IMR-90 (cell line): ENCODE measurements at regions not wholly inside any gene's neighbourhood (a gene's known extent, or its start where the extent isn't known, plus 50 kb on each side); places are given as distances from the start of the nearest gene placed in this dataset.
A peak's percentile ranks its signal among the peaks of the same experiment; 100 is the strongest.

ENCODE experiments used
- ATAC-seq: fragments of 200-7000 bp; cut with Tn5 transposase; 2 replicates; pipeline ENCODE4 v1.9.1; 2020; ENCODE audit warnings: low read depth, mild to moderate bottlenecking, moderate library complexity
- BruUV-seq: library from RNA; stranded (reverse); fragments of 400-500 nt; replicated peaks from 2 replicates; lab custom pipeline; 2021; lab: Mats Ljungman, UMichigan
- CTCF ChIA-PET: fragments of 300-600 bp; formaldehyde crosslinking; extraction: SDS; loops from one replicate; lab custom pipeline; 2021; ENCODE audit warnings: antibody characterized with exemption; lab: Yijun Ruan, JAX
- POLR2A ChIA-PET: fragments of 300-600 bp; sonication (Branson Sonifier 250); formaldehyde crosslinking; loops from one replicate; lab custom pipeline; 2022; ENCODE audit warnings: antibody characterized with exemption; ENCODE audit not compliant: unreplicated experiment; lab: Charles Lee
- DNase-seq: peaks from one replicate; pipeline ENCODE4 v3.0.0; 2013
- H2AFZ ChIP-seq: replicated peaks from 2 replicates; pipeline ENCODE3; 2013; ENCODE audit warnings: low read length, mild to moderate bottlenecking; ENCODE audit not compliant: poor library complexity
- H2AK5ac ChIP-seq: 2 replicates; pipeline ENCODE4 v1.6.1; 2013; ENCODE audit warnings: low read depth, low read length, inconsistent platforms
- H2AK9ac ChIP-seq: replicated peaks from 2 replicates; pipeline ENCODE3; 2013; ENCODE audit warnings: mild to moderate bottlenecking, low read depth, low read length, moderate library complexity; ENCODE audit not compliant: poor library complexity
- H2BK120ac ChIP-seq: 2 replicates; pipeline ENCODE4 v1.6.1; 2013; ENCODE audit warnings: low read depth, low read length, inconsistent platforms
- H2BK15ac ChIP-seq: 3 replicates; pipeline ENCODE4 v1.6.1; 2013; ENCODE audit warnings: low read depth, low read length, inconsistent platforms
- H2BK20ac ChIP-seq: 2 replicates; pipeline ENCODE4 v1.6.1; 2013; ENCODE audit warnings: low read depth, mild to moderate bottlenecking, inconsistent platforms, low read length, moderate library complexity
- H2BK5ac ChIP-seq: 2 replicates; pipeline ENCODE4 v1.6.1; 2013; ENCODE audit warnings: mild to moderate bottlenecking, low read depth, low read length, inconsistent platforms; ENCODE audit not compliant: poor library complexity, severe bottlenecking
- H3K14ac ChIP-seq: replicated peaks from 2 replicates; pipeline ENCODE4 v1.6.1; 2013; ENCODE audit warnings: low read depth, low read length, inconsistent platforms
- H3K18ac ChIP-seq: 2 replicates; pipeline ENCODE4 v1.6.1; 2013; ENCODE audit warnings: low read depth, low read length, control low read depth
- H3K23ac ChIP-seq: 2 replicates; pipeline ENCODE4 v1.6.1; 2013; ENCODE audit warnings: low read depth, low read length, inconsistent platforms
- H3K27ac ChIP-seq: 2 replicates; pipeline ENCODE4 v1.5.1; 2013; ENCODE audit warnings: mild to moderate bottlenecking, control low read depth, low read length; ENCODE audit not compliant: insufficient read depth
- H3K27me3 ChIP-seq: 2 replicates; pipeline ENCODE4 v1.6.1; 2013; ENCODE audit warnings: low read length; ENCODE audit not compliant: control insufficient read depth, insufficient read depth
- H3K36me3 ChIP-seq: 2 replicates; pipeline ENCODE4 v1.6.1; 2013; ENCODE audit warnings: low read length, mixed read lengths; ENCODE audit not compliant: control insufficient read depth, insufficient read depth
- H3K4ac ChIP-seq: 2 replicates; pipeline ENCODE4 v1.6.1; 2013; ENCODE audit warnings: low read depth, low read length, inconsistent platforms
- H3K4me1 ChIP-seq: 2 replicates; pipeline ENCODE4 v1.6.1; 2013; ENCODE audit warnings: low read length, mixed read lengths; ENCODE audit not compliant: control insufficient read depth, insufficient read depth
- H3K4me2 ChIP-seq: 2 replicates; pipeline ENCODE4 v1.6.1; 2013; ENCODE audit warnings: low read depth, mild to moderate bottlenecking, control low read depth, low read length, moderate library complexity
- H3K4me3 ChIP-seq: 2 replicates; pipeline ENCODE4 v1.5.1; 2013; ENCODE audit warnings: low read depth, mild to moderate bottlenecking, control low read depth, low read length, moderate library complexity; ENCODE audit not compliant: insufficient read depth
- H3K56ac ChIP-seq: 2 replicates; pipeline ENCODE4 v1.6.1; 2013; ENCODE audit warnings: low read length, inconsistent platforms; ENCODE audit not compliant: insufficient read depth; ENCODE audit errors: extremely low read depth
- H3K79me1 ChIP-seq, 2 experiments: 2 replicates each; pipeline ENCODE4 v1.6.1; 2013; ENCODE audit warnings: low read length in 2 of 2, inconsistent platforms in 1 of 2, low read depth in 1 of 2
- H3K9ac ChIP-seq: 2 replicates; pipeline ENCODE4 v1.6.1; 2013; ENCODE audit warnings: low read depth, low read length, control low read depth
- H3K9me1 ChIP-seq: 2 replicates; pipeline ENCODE4 v1.6.1; 2013; ENCODE audit warnings: low read length, inconsistent platforms; ENCODE audit not compliant: insufficient read depth
- H3K9me3 ChIP-seq: 2 replicates; pipeline ENCODE4 v1.6.1; 2013; ENCODE audit warnings: low read length; ENCODE audit not compliant: control insufficient read depth, insufficient read depth
- H4K20me1 ChIP-seq: 2 replicates; pipeline ENCODE4 v1.6.1; 2013; ENCODE audit warnings: low read length, inconsistent platforms; ENCODE audit not compliant: insufficient read depth
- H4K5ac ChIP-seq: 2 replicates; pipeline ENCODE4 v1.6.1; 2013; ENCODE audit warnings: mild to moderate bottlenecking, low read depth, low read length, control low read depth
- H4K8ac ChIP-seq, 2 experiments: 2 replicates each; pipeline ENCODE4 v1.6.1; 2013; ENCODE audit warnings: low read depth in 2 of 2, low read length in 2 of 2, control low read depth in 1 of 2, inconsistent platforms in 1 of 2
- H4K91ac ChIP-seq: 2 replicates; pipeline ENCODE4 v1.6.1; 2013; ENCODE audit warnings: low read depth, low read length, inconsistent platforms; ENCODE audit not compliant: insufficient read depth
- BHLHE40 ChIP-seq: fragments of 150-350 bp; IDR thresholded peaks from 2 replicates; pipeline ENCODE4 v1.6.1; 2016; ENCODE audit warnings: mild to moderate bottlenecking, low read depth, low read length
- CEBPB ChIP-seq: IDR thresholded peaks from 2 replicates; pipeline ENCODE4 v1.6.1; 2012; ENCODE audit warnings: low read depth, low read length, improper control_type of control experiment
- CHD1 ChIP-seq: IDR thresholded peaks from 2 replicates; pipeline ENCODE4 v1.6.1; 2012; ENCODE audit warnings: low read depth, low read length, improper control_type of control experiment
- FOS ChIP-seq: fragments of 150-350 bp; IDR thresholded peaks from 2 replicates; pipeline ENCODE4 v1.6.1; 2016; ENCODE audit warnings: low read depth, low read length
- MAFK ChIP-seq: IDR thresholded peaks from 2 replicates; pipeline ENCODE4 v1.6.1; 2012; ENCODE audit warnings: low read depth, low read length, improper control_type of control experiment
- MAZ ChIP-seq: IDR thresholded peaks from 2 replicates; pipeline ENCODE4 v1.6.1; 2012; ENCODE audit warnings: low read depth, mild to moderate bottlenecking, low read length, improper control_type of control experiment, moderate library complexity, borderline replicate concordance
- NFE2L2 ChIP-seq: fragments of 150-350 bp; IDR thresholded peaks from 2 replicates; pipeline ENCODE4 v1.6.1; 2016; ENCODE audit warnings: low read depth, mild to moderate bottlenecking, low read length
- RFX5 ChIP-seq: IDR thresholded peaks from 2 replicates; pipeline ENCODE4 v1.8.0; 2012; ENCODE audit warnings: low read depth, mild to moderate bottlenecking, low read length, moderate library complexity
- WGBS, 2 experiments: methylation state at CpG; one replicate each; pipeline versions ENCODE4 v1.1.5 to v1.1.7; 2013; ENCODE audit warnings: missing lambda C conversion rate in 2 of 2; ENCODE audit not compliant: insufficient read length in 1 of 2; ENCODE audit errors: extremely low coverage in 2 of 2; 5-methylcytosine and 5-hydroxymethylcytosine counted together
- dilution Hi-C: fragments of 300-500 bp; cut with HindIII; formaldehyde crosslinking; loops from one replicate; pipeline ENCODE4 v1.14.3; 2018; ENCODE audit warnings: low sequenced_read_pairs; ENCODE audit not compliant: unreplicated experiment
- in situ Hi-C: fragments of 300-500 bp; cut with MboI; formaldehyde crosslinking; loops from 3 replicates; pipeline ENCODE4 v1.14.3; 2019; ENCODE audit warnings: low sequenced_read_pairs, inconsistent platforms, mixed read lengths
- intact Hi-C: fragments of 100-400 bp; cut with micrococcal nuclease; formaldehyde crosslinking; loops from 2 replicates; pipeline ENCODE4 v1.10.0; 2022
- TF ChIP-seq, protein P1 (sequence below): fragments of 150-350 bp; IDR thresholded peaks from 2 replicates; pipeline ENCODE4 v1.6.1; 2016; ENCODE audit warnings: low read depth, mild to moderate bottlenecking, low read length, moderate library complexity, borderline replicate concordance

DNA sequence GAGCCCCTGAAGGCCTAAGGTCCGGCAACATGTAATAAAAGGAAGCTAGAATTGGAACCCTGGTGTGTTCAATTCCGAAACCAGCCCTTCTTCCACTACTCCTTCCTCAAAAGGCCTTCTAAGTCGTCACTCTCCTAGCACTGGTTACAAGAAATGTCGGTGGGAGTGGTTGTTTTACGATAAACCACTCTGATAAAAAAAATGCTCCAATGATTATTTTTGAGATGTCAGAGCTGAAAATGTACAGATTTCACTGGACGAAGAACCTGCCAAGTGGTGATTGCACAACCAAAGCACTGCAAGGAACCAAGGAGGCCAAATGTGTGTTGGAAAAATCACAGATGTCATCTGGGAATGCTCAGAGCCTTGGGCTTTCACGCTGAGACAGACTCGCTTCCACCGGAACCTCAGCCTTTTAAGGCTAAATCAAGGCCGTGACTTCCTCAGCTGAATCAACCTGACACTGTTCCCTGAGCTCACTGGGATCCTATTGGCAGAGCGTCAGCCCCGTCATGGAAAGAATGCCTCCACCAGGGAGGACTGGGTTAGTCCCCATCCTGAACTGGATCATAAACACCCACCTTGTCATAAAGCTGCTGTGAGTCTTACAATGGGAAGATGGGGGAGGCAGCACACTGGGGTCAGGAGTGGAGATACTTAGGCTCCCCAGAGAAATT lies 108.1 kb upstream of the THBS1 start:
- peak overlapping the region; percentile 9 to 74 for H4K8ac ChIP-seq
- H3K23ac ChIP-seq, result peak overlapping the region; percentile 66; the same call in 1 of the 2 replicates
- H4K91ac ChIP-seq, result peak overlapping the region; percentile 22
- H2BK20ac ChIP-seq, result peak overlapping the region; percentile 54
- TF ChIP-seq RFX5 (no peak), CHD1 (no peak), FOS (peak; percentile 80), MAFK (no peak), BHLHE40 (0 out of 2 replicates have a peak, but pooled peaks have one; percentile 29), CEBPB (peak; percentile 100), NFE2L2 (peak; percentile 76), MAZ (peak; percentile 62; the same call in 1 of the 2 replicates)
- TF ChIP-seq, protein P1, sequence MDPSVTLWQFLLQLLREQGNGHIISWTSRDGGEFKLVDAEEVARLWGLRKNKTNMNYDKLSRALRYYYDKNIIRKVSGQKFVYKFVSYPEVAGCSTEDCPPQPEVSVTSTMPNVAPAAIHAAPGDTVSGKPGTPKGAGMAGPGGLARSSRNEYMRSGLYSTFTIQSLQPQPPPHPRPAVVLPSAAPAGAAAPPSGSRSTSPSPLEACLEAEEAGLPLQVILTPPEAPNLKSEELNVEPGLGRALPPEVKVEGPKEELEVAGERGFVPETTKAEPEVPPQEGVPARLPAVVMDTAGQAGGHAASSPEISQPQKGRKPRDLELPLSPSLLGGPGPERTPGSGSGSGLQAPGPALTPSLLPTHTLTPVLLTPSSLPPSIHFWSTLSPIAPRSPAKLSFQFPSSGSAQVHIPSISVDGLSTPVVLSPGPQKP, result peak; percentile 98
- peak overlapping the region; percentile 74; the same call in 1 of the 2 replicates for H3K4ac ChIP-seq
- peaks cover 15% of the 10 kb centered on the region; the same call in 1 of the 2 replicates for H3K4me1 ChIP-seq
- peak overlapping the region; percentile 78 for H4K5ac ChIP-seq
- H3K4me3 ChIP-seq, result no peak overlapping the region
- H4K20me1 ChIP-seq, result no peaks in the 10 kb centered on the region
- dilution Hi-C loops (no loop called here), intact Hi-C loops (loop anchor here (1.0 to 10.0 kb wide), 9 partner anchors 107 to 765 kb away; no protein-coding TSS in a partner anchor), in situ Hi-C loops (loop anchor here (5.0 to 10.0 kb wide), 3 partner anchors 168 to 765 kb away; no protein-coding TSS in a partner anchor)
- ATAC-seq (peak; percentile 93), DNase-seq (peak; percentile 99)
- H3K36me3 ChIP-seq, result no peaks in the 10 kb centered on the region
- no peak overlapping the region for H2AK9ac ChIP-seq
- 0% methylated on average over 5 of the region's 12 CpGs; no CpG with 5 or more reads in 1 of the 2 experiments for WGBS, 2 experiments
- POLR2A ChIA-PET, result interaction anchor here (0.6 to 1.3 kb wide), 3 partner anchors 108 to 378 kb away, joined by 3 to 10 read pairs (median 3); partner anchors contain the start of gene THBS1
- H2AK5ac ChIP-seq, result peak overlapping the region; percentile 27; the same call in 1 of the 2 replicates
- H2BK15ac ChIP-seq, result peak overlapping the region; percentile 33; the same call in 1 of the 3 replicates
- H3K27ac ChIP-seq, result peak overlapping the region; percentile 99; the same call in 1 of the 2 replicates
- H2AFZ ChIP-seq, result peak overlapping the region; percentile 89
- H3K79me1 ChIP-seq, result no peaks in the 10 kb centered on the region
- peak overlapping the region; percentile 25 for H3K4me2 ChIP-seq
- H3K9me3 ChIP-seq, result no peaks in the 10 kb centered on the region
- H3K18ac ChIP-seq, result peak overlapping the region; percentile 45
- H3K14ac ChIP-seq, result peak overlapping the region; percentile 72
- H3K9me1 ChIP-seq, result no peaks in the 10 kb centered on the region
- H2BK5ac ChIP-seq, result peak overlapping the region; percentile 87
- peak overlapping the region; percentile 86 for H2BK120ac ChIP-seq
- peak overlapping the region; percentile 20 for H3K9ac ChIP-seq
- BruUV-seq, result no TSS peak
- H3K56ac ChIP-seq, result no peak overlapping the region; the same call in 1 of the 2 replicates
- H3K27me3 ChIP-seq, result no peaks in the 10 kb centered on the region
- CTCF ChIA-PET, result interaction anchor here (0.6 kb wide), 1 partner anchor 110 kb away, joined by 3 read pairs; no protein-coding TSS in a partner anchor
